GM12875 (cell line): ENCODE measurements at regions not wholly inside any gene's neighbourhood (a gene's known extent, or its start where the extent isn't known, plus 50 kb on each side); places are given as distances from the start of the nearest gene placed in this dataset.

Experiments
- H3K4me3 ChIP-seq: one replicate; pipeline ENCODE4 v1.5.1; 2011; ENCODE audit warnings: low read depth, low read length, control low read depth
- CTCF ChIP-seq: IDR thresholded peaks from 2 replicates; pipeline ENCODE4 v1.5.1; 2011; ENCODE audit warnings: low read depth, mild to moderate bottlenecking, control low read depth, inconsistent platforms, low read length, moderate library complexity, borderline replicate concordance; ENCODE audit not compliant: insufficient read depth

- no peak overlapping the region for H3K4me3 ChIP-seq
- no peak for TF ChIP-seq CTCF
Measured at GRCh38 chr13:39251340-39251739, 213.1 kb downstream of the NHLRC3 start.

- no peak for TF ChIP-seq CTCF
- H3K4me3 ChIP-seq = no peak overlapping the region
Measured at GRCh38 chr13:39253774-39254173, 215.5 kb downstream of the NHLRC3 start.

- no peak overlapping the region for H3K4me3 ChIP-seq
- TF ChIP-seq CTCF = no peak
Measured at GRCh38 chr13:39254601-39255000, 216.3 kb downstream of the NHLRC3 start.

GRCh38 chr13:39257642-39258041 lies 219.4 kb downstream of the NHLRC3 start:
- TF ChIP-seq CTCF = no peak
- no peak overlapping the region for H3K4me3 ChIP-seq

GRCh38 chr13:39259371-39260140 lies 221.3 kb downstream of the NHLRC3 start:
- no peak overlapping the region for H3K4me3 ChIP-seq
- no peak for TF ChIP-seq CTCF

- TF ChIP-seq CTCF = peak; percentile 63; the same call in 1 of the 2 replicates
Measured at GRCh38 chr13:39263033-39263432, 224.8 kb downstream of the NHLRC3 start.

GRCh38 chr13:39263531-39263930 lies 225.3 kb downstream of the NHLRC3 start:
- TF ChIP-seq CTCF = no peak
- H3K4me3 ChIP-seq = no peak overlapping the region

More at GRCh38 chr13:39263033-39263432, 224.8 kb downstream of the NHLRC3 start:
- no peak overlapping the region for H3K4me3 ChIP-seq
